GM12873 (cell line): ENCODE measurements at regions not wholly inside any gene's neighbourhood (a gene's known extent, or its start where the extent isn't known, plus 50 kb on each side); places are given as distances from the start of the nearest gene placed in this dataset.

ENCODE experiments used
- TF ChIP-seq, protein P1 (sequence below): IDR thresholded peaks from 2 replicates; pipeline ENCODE4 v1.5.1; 2012; ENCODE audit warnings: low read depth, mild to moderate bottlenecking, moderate library complexity, low read length, control low read depth; ENCODE audit not compliant: insufficient read depth; ENCODE audit errors: missing control alignments

DNA sequence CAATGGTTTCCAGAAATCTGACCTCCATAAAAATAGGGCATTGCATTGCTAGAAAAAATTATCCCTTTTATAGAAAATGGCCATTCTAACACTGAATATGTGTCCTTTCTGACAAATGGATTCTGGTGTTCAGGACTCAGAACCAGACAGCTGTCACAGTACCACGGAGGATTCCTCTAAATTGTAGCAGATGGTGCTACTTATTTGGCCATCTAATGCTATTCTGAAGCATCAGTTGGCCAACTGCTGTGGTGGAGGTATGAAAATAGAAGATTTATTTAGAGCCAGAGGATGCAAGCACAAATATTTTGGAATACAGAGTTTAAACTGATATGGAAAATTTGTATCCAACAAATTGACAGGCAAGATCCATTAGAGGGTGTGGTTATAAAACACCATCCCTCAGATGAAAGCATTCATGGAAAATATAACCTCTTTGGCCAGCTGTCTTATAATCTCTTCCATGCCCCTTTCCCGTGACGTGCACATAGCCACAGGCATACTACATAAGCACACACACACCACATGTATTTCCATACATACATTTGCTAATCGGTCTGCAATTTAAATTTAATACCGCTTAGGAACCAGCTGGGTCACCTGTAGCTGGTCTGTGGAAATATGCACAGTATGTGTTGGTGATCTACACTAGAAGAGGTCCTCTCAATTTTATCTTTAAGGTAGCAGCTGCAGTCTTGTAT is 302.7 kb upstream of the KCNMB2 start:
- TF ChIP-seq, protein P1, sequence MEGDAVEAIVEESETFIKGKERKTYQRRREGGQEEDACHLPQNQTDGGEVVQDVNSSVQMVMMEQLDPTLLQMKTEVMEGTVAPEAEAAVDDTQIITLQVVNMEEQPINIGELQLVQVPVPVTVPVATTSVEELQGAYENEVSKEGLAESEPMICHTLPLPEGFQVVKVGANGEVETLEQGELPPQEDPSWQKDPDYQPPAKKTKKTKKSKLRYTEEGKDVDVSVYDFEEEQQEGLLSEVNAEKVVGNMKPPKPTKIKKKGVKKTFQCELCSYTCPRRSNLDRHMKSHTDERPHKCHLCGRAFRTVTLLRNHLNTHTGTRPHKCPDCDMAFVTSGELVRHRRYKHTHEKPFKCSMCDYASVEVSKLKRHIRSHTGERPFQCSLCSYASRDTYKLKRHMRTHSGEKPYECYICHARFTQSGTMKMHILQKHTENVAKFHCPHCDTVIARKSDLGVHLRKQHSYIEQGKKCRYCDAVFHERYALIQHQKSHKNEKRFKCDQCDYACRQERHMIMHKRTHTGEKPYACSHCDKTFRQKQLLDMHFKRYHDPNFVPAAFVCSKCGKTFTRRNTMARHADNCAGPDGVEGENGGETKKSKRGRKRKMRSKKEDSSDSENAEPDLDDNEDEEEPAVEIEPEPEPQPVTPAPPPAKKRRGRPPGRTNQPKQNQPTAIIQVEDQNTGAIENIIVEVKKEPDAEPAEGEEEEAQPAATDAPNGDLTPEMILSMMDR = no peak

DNA sequence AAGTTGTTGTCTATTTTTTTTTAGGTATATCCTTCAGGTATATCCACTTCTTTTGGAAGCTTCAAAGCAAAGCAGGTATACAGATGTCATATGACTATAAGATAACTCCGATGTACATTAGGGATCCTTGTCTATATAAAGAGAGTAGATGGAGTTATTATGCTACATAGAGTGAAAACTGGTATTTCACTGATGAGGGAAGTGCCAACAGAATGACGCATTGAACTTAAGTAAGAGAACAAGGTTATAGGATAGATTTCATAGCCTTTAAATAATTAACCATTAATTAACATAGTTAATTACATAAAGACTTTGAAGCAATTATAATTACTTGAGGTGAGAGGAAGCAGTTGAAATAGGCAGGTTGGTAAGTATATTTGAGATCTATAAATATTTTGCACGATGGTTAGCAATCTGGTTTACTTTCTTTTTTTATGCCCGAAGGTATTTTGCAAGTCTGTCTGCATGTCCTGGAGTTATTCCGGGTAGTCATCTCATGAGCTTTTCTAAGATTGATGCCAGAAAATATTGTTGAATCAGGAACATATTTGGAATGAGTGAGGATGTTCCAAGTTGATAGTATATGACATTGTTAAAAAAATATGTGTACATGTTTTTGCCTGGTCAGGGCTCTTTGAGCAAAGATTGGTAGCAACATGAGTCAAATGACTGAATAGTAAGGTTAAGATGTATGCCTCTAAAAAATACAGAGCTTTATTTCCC is 299.5 kb upstream of the KCNMB2 start:
- TF ChIP-seq, protein P1 = no peak

DNA sequence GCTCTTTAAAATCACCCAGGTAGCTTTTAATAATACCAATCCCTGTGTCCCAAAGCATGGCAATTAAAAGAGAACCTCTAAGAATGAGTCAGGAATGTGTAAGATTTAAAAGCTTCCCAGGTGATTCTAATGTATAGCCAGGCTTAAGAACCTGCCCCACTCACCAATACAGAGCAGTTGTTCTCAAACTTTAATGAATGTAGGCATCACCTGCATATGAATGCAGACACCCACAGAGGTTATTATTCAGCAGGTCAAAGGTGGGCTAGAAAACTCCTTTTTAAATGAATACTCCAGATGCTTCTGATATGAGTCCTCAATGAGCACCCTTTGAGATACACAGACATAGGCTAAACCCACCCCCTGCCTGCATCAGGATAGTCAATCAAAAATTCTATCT is 298.1 kb upstream of the KCNMB2 start:
- TF ChIP-seq, protein P1 = no peak

DNA sequence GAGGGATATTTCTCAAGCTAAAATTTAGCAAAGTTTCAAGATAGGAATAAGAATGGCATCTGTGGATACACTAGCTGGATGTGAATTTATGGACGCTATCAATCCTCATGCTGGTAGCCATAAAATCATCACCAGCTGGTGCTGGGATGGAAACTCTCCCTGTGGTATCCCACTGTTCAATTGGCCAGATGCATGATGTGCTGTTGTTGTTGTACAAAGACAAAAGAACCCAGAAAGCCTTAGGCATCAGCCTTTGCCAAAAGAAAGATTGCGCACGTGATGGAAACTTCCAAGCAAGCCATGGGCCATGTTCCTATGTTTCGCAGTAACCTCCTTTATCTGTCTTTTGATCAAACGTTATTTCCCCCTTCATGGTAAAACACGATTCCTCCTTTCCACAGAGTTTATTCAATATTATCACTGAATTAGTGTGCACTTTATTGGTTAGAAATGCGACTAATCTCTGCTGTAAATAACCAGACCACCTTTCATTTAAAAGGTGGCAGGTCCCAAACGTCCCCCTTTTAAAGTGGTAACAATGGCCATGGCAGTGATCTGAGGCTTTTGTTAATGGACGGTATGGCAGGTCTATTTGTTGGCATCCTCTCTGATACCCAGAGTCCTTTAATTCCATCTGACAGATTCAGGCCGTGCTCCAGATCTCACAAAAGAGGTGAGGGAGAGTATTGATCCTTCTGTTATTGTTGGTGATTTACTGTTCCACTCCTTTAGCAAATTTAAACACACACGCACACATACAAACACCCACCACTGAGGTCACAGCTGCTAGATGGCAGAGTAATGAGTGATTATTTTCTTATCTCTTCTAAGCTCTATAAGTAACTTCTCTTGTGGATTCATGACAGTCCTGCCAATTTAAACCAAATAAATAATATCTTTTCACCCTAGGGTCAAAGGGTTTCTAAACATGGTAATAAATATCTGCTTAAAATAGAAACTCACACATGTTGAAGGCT is 291.2 kb upstream of the KCNMB2 start:
- TF ChIP-seq, protein P1 = no peak

DNA sequence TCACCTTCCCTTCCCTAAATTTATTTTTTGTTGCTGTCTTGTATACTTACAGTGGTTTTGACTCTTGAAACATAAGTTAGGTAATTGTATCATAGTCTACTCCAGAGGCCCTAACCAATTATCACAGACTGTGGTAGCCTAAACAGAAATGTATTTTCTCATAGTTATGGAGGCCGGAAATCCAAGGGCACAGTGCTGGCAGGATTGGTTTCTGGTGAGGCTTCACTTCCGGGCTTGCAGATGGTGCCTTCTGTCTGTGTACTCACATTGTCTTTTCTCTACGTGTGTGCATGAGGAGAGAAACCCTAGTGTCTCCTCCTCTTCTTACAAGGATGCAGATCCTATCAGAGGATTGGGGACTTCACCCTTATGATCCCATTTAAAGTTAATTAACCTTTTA is 290.2 kb upstream of the KCNMB2 start:
- TF ChIP-seq, protein P1 = no peak

DNA sequence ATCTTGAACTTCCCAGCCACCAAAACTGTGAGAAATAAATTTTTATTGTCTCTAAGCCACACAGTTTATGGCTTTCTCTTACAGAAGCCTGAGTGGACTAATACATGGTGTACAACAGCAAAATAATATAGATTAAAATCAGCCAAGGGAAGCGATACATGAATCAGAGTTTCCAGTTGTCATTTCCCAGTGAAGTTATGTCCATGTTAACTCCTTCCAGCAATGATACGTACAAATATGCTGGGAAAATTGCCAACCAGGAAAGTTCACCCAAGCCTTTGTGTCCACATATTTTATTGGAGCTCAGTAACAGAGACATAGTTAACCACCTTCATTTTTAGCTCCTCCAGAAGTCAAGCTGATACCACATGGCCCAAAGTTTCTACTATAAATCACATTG is 280.9 kb upstream of the KCNMB2 start:
- TF ChIP-seq, protein P1 = no peak

DNA sequence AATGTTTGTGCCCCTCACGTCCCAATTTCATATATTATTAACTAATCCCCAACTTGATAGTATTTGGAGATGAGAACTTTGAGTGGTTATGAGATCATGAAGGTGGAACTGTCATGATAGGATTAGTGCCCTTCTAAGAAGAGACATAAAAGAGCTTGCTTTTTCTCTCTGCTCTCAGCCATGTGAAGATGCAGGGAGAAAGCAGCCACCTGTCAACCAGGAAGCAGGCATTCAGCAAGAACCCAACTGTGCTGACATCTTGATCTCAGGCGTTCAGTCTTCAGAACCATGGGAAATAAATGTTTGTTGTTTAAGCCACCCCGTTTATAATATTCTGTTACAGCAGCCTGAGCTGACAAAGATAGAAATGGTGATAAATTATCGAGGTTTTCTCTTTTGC is 278.7 kb upstream of the KCNMB2 start:
- TF ChIP-seq, protein P1 = no peak
